ENCODE measurements at regions not wholly inside any gene's neighbourhood (a gene's known extent, or its start where the extent isn't known, plus 50 kb on each side); places are given as distances from the start of the nearest gene placed in this dataset.
"Not testable (repeated sequence)": the region's sequence is repeated elsewhere in the genome, so short reads cannot be mapped to it uniquely, and the experiment has no call there.

DNA sequence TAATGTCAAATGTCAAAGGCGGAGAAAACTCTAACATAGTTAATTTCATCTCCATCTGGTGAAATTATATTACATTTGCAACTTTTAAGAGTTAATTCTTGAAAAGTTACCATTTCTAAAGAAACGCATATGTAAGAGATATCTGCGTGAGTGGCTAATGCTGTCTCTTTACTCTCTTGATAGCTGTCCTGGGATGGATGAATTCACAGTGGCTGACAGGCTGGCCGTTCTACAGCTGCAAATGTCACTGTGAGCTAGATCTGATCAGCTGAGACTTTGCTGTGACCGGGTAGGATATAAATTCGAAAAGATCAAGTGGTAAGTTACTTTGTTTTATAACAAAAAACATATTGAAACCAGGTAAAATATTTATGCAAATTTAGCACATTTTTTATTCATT lies 557.1 kb upstream of the DDX18 start:
- DNase-seq, result no peak

DNA sequence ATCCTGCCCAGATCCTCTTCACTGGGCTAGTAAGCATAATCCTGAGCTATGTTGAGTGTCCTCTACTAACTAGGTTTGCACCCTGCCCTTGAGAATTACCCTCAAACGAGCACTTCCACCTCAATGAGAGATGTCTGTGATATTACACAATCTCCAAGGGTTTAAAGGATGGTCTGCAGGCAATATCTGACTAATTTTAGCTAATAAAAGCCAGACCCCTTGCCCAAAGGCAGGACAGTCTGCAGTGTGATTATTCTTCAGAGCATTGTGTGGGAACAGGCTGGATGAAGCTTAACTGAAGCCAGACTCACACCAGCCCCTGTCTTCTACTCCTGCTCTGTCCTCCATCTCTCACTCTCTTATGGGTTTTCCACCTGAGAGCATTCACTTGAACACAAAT lies 544.9 kb upstream of the DDX18 start:
- no peak for DNase-seq

DNA sequence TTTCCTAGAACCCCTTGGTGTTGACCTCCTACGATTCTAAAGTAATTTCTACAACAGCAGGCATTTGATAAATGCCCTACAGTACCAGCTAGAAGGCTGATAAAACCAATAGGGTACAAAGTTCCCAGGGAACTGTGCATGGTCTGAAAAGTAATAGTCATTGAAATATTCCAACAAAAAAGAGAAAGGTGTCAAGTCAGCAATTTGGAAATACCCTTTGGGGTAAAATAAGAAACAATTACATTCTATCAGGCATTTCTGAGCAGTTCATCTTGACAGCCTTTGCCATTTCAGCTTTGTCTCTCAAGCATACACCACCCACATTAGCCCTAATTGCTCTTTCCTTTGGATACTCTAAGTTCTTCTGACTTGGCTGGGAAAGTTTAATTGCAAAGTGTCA lies 542.9 kb upstream of the DDX18 start:
- DNase-seq, result no peak

DNA sequence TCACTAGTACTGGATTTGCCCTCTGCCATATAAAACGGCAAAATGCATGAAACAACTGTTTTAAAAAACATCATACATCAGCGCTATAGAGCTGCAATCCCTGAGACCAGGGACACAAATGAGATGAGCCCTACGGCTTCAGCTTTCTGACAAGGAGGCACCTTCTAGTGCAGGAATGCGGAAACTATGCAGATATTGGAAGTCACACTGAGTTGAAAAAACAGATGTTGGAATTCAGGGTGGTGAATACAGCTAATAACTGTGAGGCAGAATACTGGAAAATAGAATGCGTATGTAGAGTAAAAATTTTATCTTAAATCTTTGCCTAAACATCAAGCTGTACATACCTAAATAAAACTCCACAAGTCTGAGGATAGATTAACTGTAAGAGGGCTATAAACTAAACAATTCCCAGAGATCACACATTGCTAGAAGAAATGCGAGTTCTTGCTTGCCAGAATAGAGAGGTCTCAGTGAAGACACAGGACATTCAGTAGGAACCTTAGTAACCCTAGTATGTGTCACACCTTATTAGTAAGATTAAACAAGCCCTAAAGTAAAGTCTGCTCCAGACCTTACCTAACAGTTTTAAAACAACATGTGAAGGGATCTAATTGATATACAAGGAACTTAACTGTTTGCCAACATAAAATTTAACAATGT lies 541.4 kb upstream of the DDX18 start:
- no peak for DNase-seq

DNA sequence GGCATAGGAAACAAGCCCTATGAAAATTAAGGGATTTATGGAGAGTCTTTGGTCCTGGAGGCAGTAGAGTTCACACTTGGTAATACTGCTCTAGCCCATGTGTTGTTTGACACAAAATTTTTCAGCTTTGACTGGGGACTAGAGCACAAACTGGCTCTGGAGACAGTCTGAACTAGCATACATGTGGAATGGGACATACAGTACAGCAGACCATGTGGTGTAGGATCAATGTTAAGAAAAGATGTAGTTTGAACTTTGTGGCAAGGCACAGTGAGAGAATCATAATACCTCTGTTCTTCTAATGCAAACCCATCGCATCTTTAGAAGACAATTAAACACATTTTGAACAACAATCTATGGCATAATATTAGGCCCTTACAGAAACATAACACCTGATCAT lies 521.5 kb upstream of the DDX18 start:
- DNase-seq, result no peak

DNA sequence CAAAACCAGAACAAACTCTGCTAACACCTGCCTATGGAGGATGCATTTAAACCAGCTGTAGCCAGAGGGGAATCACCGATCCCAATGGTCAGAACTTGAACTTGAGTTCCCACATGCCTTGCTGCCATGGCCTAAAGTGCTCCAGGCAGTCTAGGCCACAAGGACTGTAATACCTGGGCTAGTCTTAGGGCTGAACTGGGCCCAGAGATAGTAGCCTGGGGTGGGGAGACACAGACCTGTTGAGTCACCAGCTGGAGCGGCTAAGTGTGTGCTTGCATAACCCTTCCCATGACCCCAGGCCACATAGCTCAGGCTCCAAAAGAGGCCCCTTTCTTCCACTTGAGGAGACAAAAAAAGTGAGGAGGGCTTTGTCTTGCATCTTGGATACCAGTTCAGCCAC lies 515.0 kb upstream of the DDX18 start:
- DNase-seq, result no peak

DNA sequence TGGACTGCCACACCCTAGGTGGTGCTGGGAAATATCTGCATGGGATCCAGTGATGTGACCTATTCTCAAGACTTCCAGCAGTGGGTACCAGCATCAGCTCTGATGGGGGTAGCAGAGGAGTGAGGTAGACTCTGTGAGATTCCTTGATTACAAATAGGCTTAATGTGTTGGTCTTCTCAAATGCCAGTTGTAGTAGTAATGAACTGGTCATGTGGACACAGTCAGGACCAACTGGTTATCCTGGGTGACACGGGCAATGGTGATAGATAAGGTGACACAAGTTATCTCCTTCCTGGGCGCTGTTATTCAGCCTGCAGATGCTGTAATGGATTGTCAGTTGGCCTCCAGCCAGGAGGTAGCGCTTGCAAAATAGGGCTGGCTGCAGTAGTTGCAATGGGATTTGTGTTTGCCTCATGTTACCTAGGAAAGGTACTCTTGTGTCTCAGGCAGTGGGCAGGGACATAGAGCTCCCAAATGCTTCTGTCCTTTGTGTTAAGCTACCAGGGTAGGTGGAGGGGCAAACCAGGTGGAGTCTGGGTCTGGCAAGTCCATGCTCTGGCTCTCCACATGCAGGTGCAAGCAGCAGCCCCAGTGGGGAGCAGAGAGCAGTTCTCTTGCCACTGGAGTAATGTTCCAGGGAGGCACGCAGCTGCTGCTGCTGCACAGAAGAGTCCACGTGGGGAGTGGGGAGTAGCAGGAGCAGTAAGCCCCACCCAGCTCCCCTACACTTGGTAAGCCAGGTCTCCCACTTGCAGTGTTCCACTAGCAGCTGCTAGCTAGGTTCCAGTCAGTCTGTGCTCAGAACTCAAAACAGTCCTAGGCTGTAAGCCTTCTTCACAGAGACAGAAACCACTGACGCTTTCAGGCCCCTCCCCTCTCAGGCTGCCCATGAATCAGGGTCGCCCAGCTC lies 505.4 kb upstream of the DDX18 start:
- DNase-seq, result no peak

DNA sequence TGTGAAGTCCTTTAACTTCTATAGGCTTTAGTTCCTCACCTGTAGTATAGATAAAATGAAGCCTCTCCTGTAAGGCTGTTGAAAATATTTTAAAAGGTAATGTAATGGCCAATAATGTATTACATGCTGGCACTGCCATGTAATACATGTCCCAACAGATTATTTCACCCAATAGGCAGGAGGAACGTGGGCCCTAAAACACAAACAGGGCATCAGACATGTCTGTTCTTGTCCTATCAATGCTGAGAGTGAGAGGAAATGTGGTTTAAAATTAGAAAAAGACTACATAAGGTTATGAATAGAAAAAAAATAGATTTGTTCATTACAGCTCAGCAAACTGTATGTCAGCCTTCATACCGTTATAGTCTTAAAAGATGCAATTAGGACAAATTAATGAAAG lies 492.7 kb upstream of the DDX18 start:
- no peak for DNase-seq

DNA sequence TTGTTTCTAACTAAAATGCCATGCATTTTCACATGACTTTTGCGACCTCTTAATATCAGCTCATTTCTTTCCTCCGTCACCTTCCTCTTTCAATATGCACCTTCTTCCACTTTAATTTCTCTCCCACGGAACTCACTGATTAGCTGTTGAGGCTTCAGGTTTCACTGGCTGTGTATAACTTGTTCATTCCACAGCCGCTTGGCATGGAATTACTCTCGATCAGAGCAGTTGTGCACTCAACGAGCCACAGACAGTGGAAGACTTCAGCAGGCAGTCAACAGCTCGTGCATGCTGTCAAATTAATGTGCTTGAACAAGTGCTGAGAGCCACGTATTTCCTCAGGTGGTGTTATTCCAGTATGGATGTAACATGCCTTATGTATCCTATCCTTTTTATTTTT lies 491.2 kb upstream of the DDX18 start:
- no peak for DNase-seq

DNA sequence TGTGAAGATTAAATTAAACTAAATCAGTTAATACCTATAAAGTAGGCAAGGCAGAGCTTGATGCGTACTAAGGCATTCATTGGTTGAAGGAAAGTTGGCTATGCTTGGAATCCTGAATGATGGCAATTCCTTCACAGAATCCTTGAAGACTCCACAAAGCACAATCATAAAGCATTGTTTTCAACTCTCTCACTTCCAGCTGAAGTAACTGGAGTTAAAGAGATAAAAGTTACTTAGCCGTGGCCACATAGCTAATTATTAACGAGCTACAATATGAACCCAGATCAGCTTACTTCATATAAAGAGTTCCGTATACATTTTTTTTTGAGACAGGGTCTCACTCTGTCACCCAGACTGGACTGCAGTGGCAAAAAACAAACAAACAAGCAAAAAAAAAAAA lies 483.9 kb upstream of the DDX18 start:
- no peak for DNase-seq

DNA sequence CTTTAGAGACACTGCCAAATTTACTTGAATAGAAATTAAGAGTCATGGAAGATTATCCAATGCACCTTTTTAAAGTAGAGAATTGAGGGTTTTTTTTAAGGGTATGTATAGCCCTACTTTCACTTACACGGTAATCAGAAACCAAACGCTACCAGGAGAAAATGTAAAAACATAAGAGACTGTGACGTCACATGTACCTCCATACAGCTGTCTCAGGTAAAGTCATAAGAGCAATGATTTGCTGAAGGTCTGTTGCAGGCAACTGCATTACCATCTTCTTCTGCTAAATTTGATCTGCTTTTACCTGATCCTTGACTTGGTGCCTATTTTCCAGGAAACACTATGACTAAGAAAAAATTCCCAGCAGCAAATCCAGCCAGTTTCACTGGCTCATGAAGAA lies 478.5 kb upstream of the DDX18 start:
- no peak for DNase-seq

DNA sequence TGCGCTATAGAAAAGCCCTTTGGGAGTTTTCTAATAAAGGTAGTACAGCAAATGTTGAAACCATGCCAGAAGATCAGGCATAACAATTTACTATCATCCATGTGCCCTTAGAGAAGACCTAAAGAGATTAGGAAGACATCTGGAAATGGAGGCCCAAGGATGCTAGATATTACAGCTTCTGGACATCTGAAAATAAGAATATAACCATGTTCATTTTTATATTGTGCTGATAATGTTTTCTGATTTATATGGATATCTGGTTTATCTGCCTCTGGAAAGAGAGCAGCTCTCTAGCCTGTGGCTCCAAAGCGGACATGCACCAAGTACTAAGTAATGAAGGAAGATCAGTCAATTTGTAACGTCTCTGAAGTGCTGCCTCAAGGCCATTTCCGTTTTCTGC lies 478.0 kb upstream of the DDX18 start:
- no peak for DNase-seq

DNA sequence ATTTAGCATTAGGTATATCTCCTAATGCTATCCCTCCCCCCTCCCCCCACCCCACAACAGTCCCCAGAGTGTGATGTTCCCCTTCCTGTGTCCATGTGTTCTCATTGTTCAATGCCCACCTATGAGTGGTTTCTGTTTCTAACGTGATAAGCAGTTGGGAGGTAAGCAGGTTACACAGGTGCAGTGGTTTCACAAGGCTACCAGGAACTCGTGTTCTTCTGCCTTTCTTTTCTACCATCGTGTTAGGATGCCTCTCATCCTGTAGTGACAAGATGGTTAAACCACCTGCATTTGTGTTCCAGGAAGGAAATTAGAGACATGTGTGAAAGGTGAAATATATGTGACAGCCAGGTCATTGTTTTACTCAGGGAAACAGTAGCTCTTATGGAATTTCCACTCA lies 476.5 kb upstream of the DDX18 start:
- not testable (repeated sequence) for DNase-seq

DNA sequence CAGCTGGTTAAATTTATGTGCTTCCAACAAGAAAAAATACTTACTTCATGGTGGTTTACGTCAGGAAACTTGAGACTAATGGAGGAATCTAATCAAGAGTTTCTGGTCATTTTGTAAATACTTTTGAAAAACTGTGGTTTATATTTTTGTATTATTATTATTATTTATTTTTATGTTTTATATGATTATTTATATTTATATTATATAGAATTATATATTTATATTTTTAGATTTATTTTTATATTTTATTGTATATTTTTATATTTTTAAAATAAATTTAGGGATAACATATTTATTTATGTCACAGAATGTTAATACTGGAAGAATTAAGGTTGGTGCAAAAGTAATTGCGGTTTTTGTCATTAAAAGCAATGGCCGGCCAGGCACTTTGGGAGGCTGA lies 474.5 kb upstream of the DDX18 start:
- DNase-seq, result no peak

DNA sequence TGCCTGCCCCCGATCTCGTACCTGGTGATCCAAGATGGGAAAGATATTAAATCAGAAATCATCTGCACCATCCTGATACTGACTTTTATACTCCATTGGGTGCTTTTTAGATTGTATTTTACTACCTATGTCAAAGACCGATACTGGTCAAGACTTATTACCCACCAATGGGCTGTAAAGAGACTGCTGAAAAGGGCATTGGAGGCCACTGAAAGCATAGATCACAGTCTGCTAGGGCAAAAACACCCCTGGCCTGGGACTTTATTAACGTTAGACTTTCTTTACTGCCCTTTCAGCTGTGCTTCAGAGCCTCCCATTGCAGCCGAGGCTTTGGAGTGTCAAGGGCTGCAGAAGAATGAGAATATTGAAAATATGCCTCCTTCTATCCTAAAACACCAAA lies 472.8 kb upstream of the DDX18 start:
- DNase-seq, result no peak

DNA sequence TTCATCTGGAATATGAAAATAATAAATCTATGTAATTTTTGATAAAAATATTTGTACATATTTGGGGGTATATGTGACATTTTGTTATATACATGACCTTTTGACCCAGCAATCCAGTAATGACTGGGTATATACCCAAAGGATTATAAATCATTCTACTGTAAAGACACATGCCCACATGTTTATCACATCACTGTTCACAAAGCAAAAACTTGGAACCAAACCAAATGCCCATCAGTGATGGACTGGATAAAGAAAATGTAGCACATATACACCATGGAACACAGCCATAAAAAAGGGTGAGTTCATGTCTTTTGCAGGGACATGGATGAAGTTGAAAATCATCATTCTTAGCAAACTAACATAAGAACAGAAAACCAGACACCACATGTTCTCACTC lies 472.1 kb upstream of the DDX18 start:
- DNase-seq, result no peak

DNA sequence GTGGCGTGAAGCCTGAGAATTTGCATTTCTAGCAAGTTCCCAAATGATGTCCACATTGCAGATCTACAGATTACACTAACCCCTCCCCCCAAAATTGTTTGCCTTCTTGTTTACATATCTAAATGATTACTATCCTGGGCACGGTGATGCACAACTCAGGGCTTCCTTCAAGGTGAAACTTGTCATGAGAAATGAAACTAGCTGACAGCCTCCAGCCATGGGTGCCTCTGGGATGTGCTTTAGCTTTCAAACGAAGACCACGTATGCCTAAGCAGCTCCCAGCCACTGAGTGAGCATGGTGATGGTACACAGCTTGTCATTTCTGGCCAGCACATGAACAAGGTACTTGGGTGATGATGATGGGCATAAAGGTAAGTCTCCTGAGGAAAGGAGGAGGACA lies 464.8 kb upstream of the DDX18 start:
- DNase-seq, result no peak

DNA sequence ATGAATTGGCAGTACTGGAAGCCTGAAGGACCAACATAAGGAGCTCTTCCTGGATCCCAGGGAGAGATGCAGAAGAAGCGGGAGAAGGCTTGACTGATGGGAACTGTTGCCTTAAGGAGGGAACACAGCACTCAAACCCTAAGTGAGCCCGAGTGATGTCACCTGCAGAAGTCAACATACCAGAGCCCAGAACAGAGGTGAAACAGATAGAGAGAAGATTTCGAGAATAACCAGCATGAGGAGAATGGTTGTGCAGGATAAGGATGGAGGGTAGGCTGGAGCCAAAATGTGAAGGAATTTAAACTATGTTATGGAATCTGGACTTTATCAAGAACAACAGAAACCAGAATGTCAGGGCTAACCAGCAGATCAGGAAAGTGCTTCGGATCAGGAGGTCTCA lies 463.1 kb upstream of the DDX18 start:
- no peak for DNase-seq

DNA sequence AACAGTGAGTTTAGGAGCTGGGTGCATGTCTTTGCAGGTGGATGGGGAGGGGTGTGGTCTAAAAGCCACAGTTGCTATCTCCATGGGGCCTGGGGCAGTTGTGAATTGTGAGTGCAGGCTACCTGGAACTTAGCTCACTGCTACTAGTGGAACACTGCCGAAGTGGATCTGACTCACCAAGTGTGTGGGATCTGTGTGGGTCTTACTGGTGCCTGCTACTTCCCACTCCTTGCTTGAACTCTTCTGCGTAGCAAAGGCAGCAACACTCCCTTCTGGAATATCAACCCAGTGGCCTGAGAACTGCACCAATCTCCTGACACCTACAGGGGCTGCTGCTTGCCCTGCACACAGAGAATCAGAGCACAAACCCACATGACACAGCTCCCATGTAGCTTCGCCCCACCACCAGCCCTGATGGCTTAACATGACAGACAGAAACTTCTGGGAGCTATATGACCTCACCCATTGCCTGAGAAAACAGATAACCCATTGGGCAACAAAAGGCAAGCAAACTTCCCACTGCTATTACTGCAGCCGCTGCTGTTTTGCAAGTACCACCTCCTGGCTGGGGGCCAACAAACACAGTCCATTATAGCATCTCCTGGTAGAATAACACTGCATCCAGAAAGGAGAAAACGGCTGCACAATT lies 455.1 kb upstream of the DDX18 start:
- no peak for DNase-seq

DNA sequence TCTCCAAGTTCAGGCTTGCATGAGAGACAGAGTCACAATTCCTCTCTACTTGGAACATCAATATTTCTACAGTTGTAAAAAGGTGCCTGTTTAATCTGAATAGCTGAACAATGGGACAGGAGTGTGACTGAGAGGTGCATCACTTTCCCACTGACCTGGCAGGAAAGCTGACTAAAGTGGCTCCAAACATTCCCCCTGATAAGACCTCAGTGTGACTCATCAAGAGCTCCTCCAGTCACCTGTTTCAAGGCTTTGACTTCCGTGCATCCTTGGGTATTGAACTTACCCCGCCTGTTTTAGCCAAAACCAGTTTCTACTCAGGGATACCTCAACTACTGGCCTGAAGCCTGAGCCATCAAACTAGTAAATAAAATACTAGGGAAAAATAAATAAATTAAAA lies 453.9 kb upstream of the DDX18 start:
- no peak for DNase-seq

DNA sequence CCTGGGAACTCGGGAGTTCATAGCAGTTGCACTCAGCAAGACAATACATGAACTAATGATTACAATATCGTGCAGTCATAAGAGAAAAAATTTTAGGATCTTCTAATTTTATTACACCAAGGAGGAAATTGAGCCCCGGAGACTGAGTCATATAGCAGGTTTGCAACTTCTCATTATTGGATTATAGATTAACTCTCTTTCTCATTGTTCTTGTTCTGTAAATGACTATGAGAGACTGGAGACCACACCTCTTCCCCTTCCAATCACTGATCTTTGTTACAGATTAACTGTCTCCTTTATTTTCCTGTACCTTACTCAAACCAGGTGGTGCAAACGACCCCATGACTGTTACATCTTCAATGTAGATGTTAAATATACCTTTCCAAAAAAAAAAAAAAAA lies 435.8 kb upstream of the DDX18 start:
- DNase-seq, result no peak

DNA sequence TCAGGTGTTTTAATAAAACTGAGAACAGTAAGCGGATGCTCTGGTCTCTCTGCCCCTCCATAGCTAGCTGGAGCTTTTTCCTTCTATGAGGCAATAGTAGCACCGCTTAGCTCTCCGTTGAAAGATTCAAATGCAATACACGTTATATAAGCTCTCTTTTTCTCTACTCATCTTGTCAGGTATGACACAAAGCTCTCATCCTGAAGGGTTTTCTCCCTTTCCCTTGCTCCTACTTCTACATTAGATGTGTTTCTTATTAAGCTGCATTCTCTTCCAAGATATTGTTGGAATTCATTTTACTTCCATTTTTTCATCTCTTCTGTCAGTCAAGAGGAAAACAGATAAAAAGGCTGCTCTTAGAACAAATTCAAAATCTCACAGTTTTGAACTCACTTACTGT lies 434.6 kb upstream of the DDX18 start:
- DNase-seq, result no peak

DNA sequence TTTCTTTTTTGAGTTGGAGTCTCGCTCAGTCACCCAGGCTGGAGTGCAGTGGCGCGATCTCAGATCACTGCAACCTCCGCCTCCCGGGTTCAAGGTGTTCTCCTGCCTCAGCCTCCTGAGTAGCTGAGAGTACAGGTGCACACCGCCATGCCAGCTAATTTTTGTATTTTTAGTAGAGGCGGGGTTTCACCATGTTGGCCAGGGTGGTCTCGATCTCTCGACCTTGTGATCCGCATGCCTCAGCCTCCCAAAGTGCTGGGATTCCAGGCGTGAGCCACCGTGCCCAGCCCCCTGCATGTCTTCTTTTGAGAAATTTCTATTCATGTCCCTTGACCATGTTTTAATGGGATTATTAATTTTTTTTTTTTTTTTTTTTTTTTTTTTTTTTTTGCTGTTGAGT lies 430.5 kb upstream of the DDX18 start:
- DNase-seq, result not testable (repeated sequence)

DNA sequence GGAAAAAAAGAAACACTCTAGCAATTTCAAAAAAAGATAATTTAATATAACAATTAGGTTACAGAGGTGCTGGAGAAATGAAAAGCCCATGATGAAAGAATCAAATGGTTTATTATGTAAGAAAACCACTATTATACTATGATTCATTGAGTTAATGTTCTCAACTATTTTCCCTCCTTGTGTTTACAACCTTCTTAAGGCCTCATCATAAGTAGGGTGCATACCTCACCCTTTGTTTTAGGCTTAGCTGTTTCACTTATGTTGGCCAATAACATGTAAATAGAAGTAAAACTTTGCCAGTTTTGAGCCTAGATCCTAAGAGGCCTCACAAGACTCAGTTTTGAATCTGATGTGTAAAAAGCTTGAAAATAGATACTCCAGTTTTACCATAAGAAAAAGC lies 418.3 kb upstream of the DDX18 start:
- DNase-seq, result no peak

All from NCI-H1092 treated with DMSO at 0.1 percent for 48 hours (cell line).